Activated T-helper 1 cell treated with Interleukin-2 at 50 U/mL for 16 hours (primary cell): ENCODE measurements at regions not wholly inside any gene's neighbourhood (a gene's known extent, or its start where the extent isn't known, plus 50 kb on each side); places are given as distances from the start of the nearest gene placed in this dataset.

Source experiments
- DNase-seq: peaks from one replicate; pipeline ENCODE4 v3.0.0-alpha.2; 2020; ENCODE audit warnings: low read depth

GRCh38 chr17:83144421-83145357 is 65.3 kb downstream of the METRNL start:
- no peak for DNase-seq

GRCh38 chr17:83145358-83145738 is 65.9 kb downstream of the METRNL start:
- no peak for DNase-seq

- no peak for DNase-seq
Measured at GRCh38 chr17:83145831-83146230, 66.4 kb downstream of the METRNL start.

GRCh38 chr17:83146347-83146746 is 66.9 kb downstream of the METRNL start:
- DNase-seq = no peak

- DNase-seq = no peak
Measured at GRCh38 chr17:83147280-83147679, 67.9 kb downstream of the METRNL start.

GRCh38 chr17:83148317-83149028 is 69.1 kb downstream of the METRNL start:
- no peak for DNase-seq

GRCh38 chr17:83149029-83149725 is 69.8 kb downstream of the METRNL start:
- DNase-seq = no peak

GRCh38 chr17:83149761-83150251 is 70.4 kb downstream of the METRNL start:
- DNase-seq = no peak

GRCh38 chr17:83150369-83151055 is 71.1 kb downstream of the METRNL start:
- no peak for DNase-seq

- no peak for DNase-seq
Measured at GRCh38 chr17:83151056-83151441, 71.6 kb downstream of the METRNL start.

GRCh38 chr17:83151442-83152226 is 72.2 kb downstream of the METRNL start:
- DNase-seq = no peak

GRCh38 chr17:83152227-83152744 is 72.9 kb downstream of the METRNL start:
- no peak for DNase-seq

- no peak for DNase-seq
Measured at GRCh38 chr17:83152745-83153611, 73.6 kb downstream of the METRNL start.

- DNase-seq = no peak
Measured at GRCh38 chr17:83153681-83154310, 74.4 kb downstream of the METRNL start.

- DNase-seq = no peak
Measured at GRCh38 chr17:83154311-83155127, 75.1 kb downstream of the METRNL start.

- no peak for DNase-seq
Measured at GRCh38 chr17:83155128-83156121, 76.0 kb downstream of the METRNL start.

GRCh38 chr17:83156408-83156807 is 77.0 kb downstream of the METRNL start:
- no peak for DNase-seq
